ENCODE measurements at regions not wholly inside any gene's neighbourhood (a gene's known extent, or its start where the extent isn't known, plus 50 kb on each side); places are given as distances from the start of the nearest gene placed in this dataset.

GRCh38 chr12:23431006-23431405 is 518.5 kb downstream of the SOX5 start:
- no peak overlapping the region for H3K4me3 Mint-ChIP-seq
- no peaks in the 10 kb centered on the region for H3K4me1 Mint-ChIP-seq
- H3K27me3 Mint-ChIP-seq, result no peaks in the 10 kb centered on the region
- ATAC-seq, result no peak
- H3K27ac Mint-ChIP-seq, result no peak overlapping the region
- no peaks in the 10 kb centered on the region for H3K36me3 Mint-ChIP-seq
- H3K9me3 Mint-ChIP-seq, result peaks cover 7% of the 10 kb centered on the region

GRCh38 chr12:23433121-23433520 is 516.3 kb downstream of the SOX5 start:
- H3K4me3 Mint-ChIP-seq, result no peak overlapping the region
- no peak overlapping the region for H3K27ac Mint-ChIP-seq
- H3K27me3 Mint-ChIP-seq, result no peaks in the 10 kb centered on the region
- no peaks in the 10 kb centered on the region for H3K36me3 Mint-ChIP-seq
- no peaks in the 10 kb centered on the region for H3K4me1 Mint-ChIP-seq
- no peak for ATAC-seq
- H3K9me3 Mint-ChIP-seq, result peaks cover 8% of the 10 kb centered on the region

GRCh38 chr12:23434154-23434553 is 515.3 kb downstream of the SOX5 start:
- Mint-ChIP-seq H3K36me3 (no peaks in the 10 kb centered on the region), H3K9me3 (peaks cover 11% of the 10 kb centered on the region), H3K27me3 (no peaks in the 10 kb centered on the region), H3K27ac (no peak overlapping the region), H3K4me1 (no peaks in the 10 kb centered on the region), H3K4me3 (no peak overlapping the region)
- ATAC-seq, result no peak

- H3K27ac Mint-ChIP-seq, result no peak overlapping the region
- H3K9me3 Mint-ChIP-seq, result no peaks in the 10 kb centered on the region
- H3K27me3 Mint-ChIP-seq, result no peaks in the 10 kb centered on the region
- H3K4me1 Mint-ChIP-seq, result no peaks in the 10 kb centered on the region
- H3K36me3 Mint-ChIP-seq, result no peaks in the 10 kb centered on the region
- no peak for ATAC-seq
- H3K4me3 Mint-ChIP-seq, result no peak overlapping the region
These were observed 502.7 kb downstream of the SOX5 start for GRCh38 chr12:23446746-23447145.

GRCh38 chr12:23450810-23451209 is 498.7 kb downstream of the SOX5 start:
- H3K4me1 Mint-ChIP-seq, result no peaks in the 10 kb centered on the region
- H3K9me3 Mint-ChIP-seq, result no peaks in the 10 kb centered on the region
- H3K4me3 Mint-ChIP-seq, result no peak overlapping the region
- H3K36me3 Mint-ChIP-seq, result no peaks in the 10 kb centered on the region
- H3K27ac Mint-ChIP-seq, result no peak overlapping the region
- ATAC-seq, result no peak
- no peaks in the 10 kb centered on the region for H3K27me3 Mint-ChIP-seq

GRCh38 chr12:23455283-23455682 is 494.2 kb downstream of the SOX5 start:
- H3K4me3 Mint-ChIP-seq, result no peak overlapping the region
- no peaks in the 10 kb centered on the region for H3K9me3 Mint-ChIP-seq
- no peaks in the 10 kb centered on the region for H3K4me1 Mint-ChIP-seq
- ATAC-seq, result no peak
- H3K36me3 Mint-ChIP-seq, result no peaks in the 10 kb centered on the region
- H3K27ac Mint-ChIP-seq, result no peak overlapping the region
- H3K27me3 Mint-ChIP-seq, result no peaks in the 10 kb centered on the region

- Mint-ChIP-seq H3K9me3 (peaks cover 3% of the 10 kb centered on the region), H3K27ac (no peak overlapping the region), H3K4me1 (no peaks in the 10 kb centered on the region), H3K27me3 (peaks cover 9% of the 10 kb centered on the region), H3K4me3 (no peak overlapping the region), H3K36me3 (no peaks in the 10 kb centered on the region)
- ATAC-seq, result no peak
These were observed 490.8 kb downstream of the SOX5 start for GRCh38 chr12:23458640-23459039.

- no peak for ATAC-seq
- Mint-ChIP-seq H3K36me3 (peaks cover 5% of the 10 kb centered on the region), H3K9me3 (peaks cover 18% of the 10 kb centered on the region), H3K4me1 (no peaks in the 10 kb centered on the region), H3K27me3 (peaks cover 22% of the 10 kb centered on the region), H3K27ac (no peak overlapping the region), H3K4me3 (no peak overlapping the region)
These were observed 486.9 kb downstream of the SOX5 start for GRCh38 chr12:23462546-23462945.

- peaks cover 22% of the 10 kb centered on the region for H3K27me3 Mint-ChIP-seq
- peaks cover 18% of the 10 kb centered on the region for H3K9me3 Mint-ChIP-seq
- no peaks in the 10 kb centered on the region for H3K4me1 Mint-ChIP-seq
- H3K36me3 Mint-ChIP-seq, result peaks cover 5% of the 10 kb centered on the region
- H3K27ac Mint-ChIP-seq, result no peak overlapping the region
- no peak overlapping the region for H3K4me3 Mint-ChIP-seq
- ATAC-seq, result no peak
These were observed 486.3 kb downstream of the SOX5 start for GRCh38 chr12:23463172-23463571.

- Mint-ChIP-seq H3K9me3 (peaks cover 23% of the 10 kb centered on the region), H3K27ac (no peak overlapping the region), H3K4me1 (no peaks in the 10 kb centered on the region), H3K4me3 (no peak overlapping the region), H3K36me3 (peaks cover 5% of the 10 kb centered on the region), H3K27me3 (peaks cover 22% of the 10 kb centered on the region)
- no peak for ATAC-seq
These were observed 485.1 kb downstream of the SOX5 start for GRCh38 chr12:23464241-23464812.

GRCh38 chr12:23472329-23472971 is 477.0 kb downstream of the SOX5 start:
- H3K27ac Mint-ChIP-seq, result no peak overlapping the region

GRCh38 chr12:23473071-23473470 is 476.4 kb downstream of the SOX5 start:
- Mint-ChIP-seq H3K36me3 (peaks cover 6% of the 10 kb centered on the region), H3K9me3 (peaks cover 8% of the 10 kb centered on the region), H3K27me3 (no peaks in the 10 kb centered on the region), H3K27ac (no peak overlapping the region), H3K4me3 (no peak overlapping the region), H3K4me1 (no peaks in the 10 kb centered on the region)
- no peak for ATAC-seq

More at GRCh38 chr12:23472329-23472971, 477.0 kb downstream of the SOX5 start:
- no peak for ATAC-seq
- no peaks in the 10 kb centered on the region for H3K4me1 Mint-ChIP-seq
- H3K9me3 Mint-ChIP-seq, result peaks cover 8% of the 10 kb centered on the region
- peaks cover 6% of the 10 kb centered on the region for H3K36me3 Mint-ChIP-seq
- H3K27me3 Mint-ChIP-seq, result no peaks in the 10 kb centered on the region
- no peak overlapping the region for H3K4me3 Mint-ChIP-seq

- Mint-ChIP-seq H3K4me1 (no peaks in the 10 kb centered on the region), H3K4me3 (no peak overlapping the region), H3K27ac (no peak overlapping the region), H3K9me3 (peaks cover 9% of the 10 kb centered on the region), H3K36me3 (peaks cover 6% of the 10 kb centered on the region), H3K27me3 (no peaks in the 10 kb centered on the region)
- ATAC-seq, result no peak
These were observed 475.0 kb downstream of the SOX5 start for GRCh38 chr12:23474438-23474976.

All from stimulated activated memory B cell treated with anti-CD40 and anti-IgM and Interleukin-4, amounts not matched to agents 10 μg/mL and 1 μg/mL and 100 μg/mL, for 72 hours (primary cell).